Progenitor cell of endocrine pancreas (in vitro differentiated cells): ENCODE measurements at regions not wholly inside any gene's neighbourhood (a gene's known extent, or its start where the extent isn't known, plus 50 kb on each side); places are given as distances from the start of the nearest gene placed in this dataset.

Source experiments
- DNase-seq: peaks from one replicate; pipeline ENCODE4 v3.0.0; 2021; ENCODE audit warnings: low spot score; ENCODE audit not compliant: unreplicated experiment
- H3K27ac Mint-ChIP-seq: 2 replicates; pipeline ENCODE4 v1.8.0; 2021; ENCODE audit warnings: mild to moderate bottlenecking, moderate library complexity, mixed read lengths
- H3K27me3 Mint-ChIP-seq: 2 replicates; pipeline ENCODE4 v1.8.0; 2021; ENCODE audit warnings: mixed read lengths
- H3K36me3 Mint-ChIP-seq: 2 replicates; pipeline ENCODE4 v1.8.0; 2022; ENCODE audit warnings: mixed read lengths; ENCODE audit not compliant: insufficient read depth
- H3K4me1 Mint-ChIP-seq: 2 replicates; pipeline ENCODE4 v1.8.0; 2021; ENCODE audit warnings: low read depth, mixed read lengths
- H3K4me3 Mint-ChIP-seq: 2 replicates; pipeline ENCODE4 v1.8.0; 2021; ENCODE audit warnings: low read depth, mild to moderate bottlenecking, moderate library complexity, mixed read lengths
- H3K9me3 Mint-ChIP-seq: 2 replicates; pipeline ENCODE4 v1.8.0; 2021; ENCODE audit warnings: low read depth, mixed read lengths
- CTCF ChIP-seq: fragments of 200-600 bp; sonication (generic); IDR thresholded peaks from one replicate; pipeline ENCODE4 v1.5.0; 2021; ENCODE audit warnings: antibody characterized with exemption, mild to moderate bottlenecking; ENCODE audit not compliant: unreplicated experiment

- H3K27me3 Mint-ChIP-seq = no peaks in the 10 kb centered on the region
- H3K4me3 Mint-ChIP-seq = no peak overlapping the region
- DNase-seq = no peak
- TF ChIP-seq CTCF = no peak
- H3K27ac Mint-ChIP-seq = no peak overlapping the region
- peaks cover 21% of the 10 kb centered on the region for H3K4me1 Mint-ChIP-seq
- no peaks in the 10 kb centered on the region for H3K36me3 Mint-ChIP-seq
- H3K9me3 Mint-ChIP-seq = peaks cover 12% of the 10 kb centered on the region
These were observed 271.1 kb upstream of the LRIG3 start for GRCh38 chr12:59191372-59191771.

GRCh38 chr12:59186451-59186850 is 266.1 kb upstream of the LRIG3 start:
- Mint-ChIP-seq H3K4me1 (peaks cover 26% of the 10 kb centered on the region), H3K9me3 (no peaks in the 10 kb centered on the region), H3K27ac (no peak overlapping the region), H3K4me3 (no peak overlapping the region), H3K27me3 (no peaks in the 10 kb centered on the region), H3K36me3 (no peaks in the 10 kb centered on the region)
- no peak for DNase-seq
- no peak for TF ChIP-seq CTCF

GRCh38 chr12:59185295-59185694 is 265.0 kb upstream of the LRIG3 start:
- Mint-ChIP-seq H3K4me1 (peaks cover 22% of the 10 kb centered on the region), H3K36me3 (no peaks in the 10 kb centered on the region), H3K4me3 (no peak overlapping the region), H3K27ac (no peak overlapping the region), H3K27me3 (no peaks in the 10 kb centered on the region), H3K9me3 (no peaks in the 10 kb centered on the region)
- no peak for TF ChIP-seq CTCF
- no peak for DNase-seq

- Mint-ChIP-seq H3K27me3 (no peaks in the 10 kb centered on the region), H3K9me3 (no peaks in the 10 kb centered on the region), H3K4me3 (no peak overlapping the region), H3K36me3 (no peaks in the 10 kb centered on the region), H3K27ac (no peak overlapping the region), H3K4me1 (peaks cover 8% of the 10 kb centered on the region)
- no peak for DNase-seq
- TF ChIP-seq CTCF = no peak
These were observed 262.6 kb upstream of the LRIG3 start for GRCh38 chr12:59182658-59183455.

- Mint-ChIP-seq H3K36me3 (peaks cover 3% of the 10 kb centered on the region), H3K27ac (no peak overlapping the region)
- TF ChIP-seq CTCF = no peak
These were observed 261.9 kb upstream of the LRIG3 start for GRCh38 chr12:59182191-59182590.

More at GRCh38 chr12:59182191-59182590, 261.9 kb upstream of the LRIG3 start:
- DNase-seq = no peak
- Mint-ChIP-seq H3K4me1 (peaks cover 7% of the 10 kb centered on the region), H3K27me3 (no peaks in the 10 kb centered on the region), H3K9me3 (peaks cover 4% of the 10 kb centered on the region), H3K4me3 (no peak overlapping the region)
